MM.1S (cell line): ENCODE measurements at regions not wholly inside any gene's neighbourhood (a gene's known extent, or its start where the extent isn't known, plus 50 kb on each side); places are given as distances from the start of the nearest gene placed in this dataset.
A peak's percentile ranks its signal among the peaks of the same experiment; 100 is the strongest.

Experiments
- DNase-seq: peaks from one replicate; pipeline ENCODE4 v3.0.0-alpha.2; 2015
- H2AFZ ChIP-seq: fragments of 300-600 bp; sonication (generic); 2 replicates; pipeline ENCODE4 v1.6.0; 2016; ENCODE audit warnings: antibody characterized with exemption, low read length
- H3F3A ChIP-seq: fragments of 300-600 bp; sonication (generic); 2 replicates; pipeline ENCODE4 v1.6.1; 2016; ENCODE audit warnings: mild to moderate bottlenecking, antibody characterized with exemption, low read length, moderate library complexity, mixed read lengths; ENCODE audit not compliant: insufficient read depth
- H3K27ac ChIP-seq: fragments of 300-600 bp; sonication (generic); 2 replicates; pipeline ENCODE4 v1.5.1; 2016; ENCODE audit warnings: mild to moderate bottlenecking, low read length
- H3K27me3 ChIP-seq: fragments of 300-600 bp; sonication (generic); replicated peaks from 2 replicates; pipeline ENCODE4 v1.6.0; 2016; ENCODE audit warnings: low read length; ENCODE audit not compliant: insufficient read depth
- H3K36me3 ChIP-seq: fragments of 300-600 bp; sonication (generic); replicated peaks from 2 replicates; pipeline ENCODE4 v1.6.1; 2016; ENCODE audit warnings: mild to moderate bottlenecking, low read length, mixed read lengths; ENCODE audit not compliant: insufficient read depth
- H3K4me1 ChIP-seq: fragments of 300-600 bp; sonication (generic); 2 replicates; pipeline ENCODE4 v1.6.1; 2016; ENCODE audit warnings: low read length, mixed read lengths
- H3K4me2 ChIP-seq: fragments of 300-600 bp; sonication (generic); 2 replicates; pipeline ENCODE4 v1.6.0; 2016; ENCODE audit warnings: low read depth, low read length
- H3K4me3 ChIP-seq: fragments of 300-600 bp; sonication (generic); 2 replicates; pipeline ENCODE4 v1.5.1; 2016; ENCODE audit warnings: low read length, mixed read lengths
- H3K79me2 ChIP-seq: fragments of 300-600 bp; sonication (generic); 2 replicates; pipeline ENCODE4 v1.6.1; 2016; ENCODE audit warnings: mixed run types, low read length, mixed read lengths
- H3K9ac ChIP-seq: fragments of 300-600 bp; sonication (generic); 2 replicates; pipeline ENCODE4 v1.6.1; 2016; ENCODE audit warnings: low read length, mixed read lengths
- H3K9me2 ChIP-seq: fragments of 300-600 bp; sonication (generic); replicated peaks from 2 replicates; pipeline ENCODE4 v1.6.1; 2016; ENCODE audit warnings: mild to moderate bottlenecking, low read length, mixed read lengths; ENCODE audit not compliant: insufficient read depth
- H3K9me3 ChIP-seq: fragments of 300-600 bp; sonication (generic); replicated peaks from 2 replicates; pipeline ENCODE4 v1.6.1; 2016; ENCODE audit warnings: mild to moderate bottlenecking, low read length, mixed read lengths; ENCODE audit not compliant: insufficient read depth
- H4K20me1 ChIP-seq: fragments of 300-600 bp; sonication (generic); 2 replicates; pipeline ENCODE4 v1.6.1; 2016; ENCODE audit warnings: mild to moderate bottlenecking, low read length, moderate library complexity, mixed read lengths; ENCODE audit not compliant: insufficient read depth
- EZH2 ChIP-seq: fragments of 300-600 bp; sonication (generic); optimal IDR thresholded peaks from 2 replicates; pipeline ENCODE3; 2017; ENCODE audit warnings: low read depth, mild to moderate bottlenecking, antibody characterized with exemption, low read length, mixed read lengths
- EZH2phosphoT487 ChIP-seq: fragments of 300-600 bp; sonication (generic); IDR thresholded peaks from 2 replicates; pipeline ENCODE4 v1.6.1; 2018; ENCODE audit warnings: antibody characterized with exemption, low read length
- TF ChIP-seq, protein P1 (sequence below): fragments of 300-600 bp; sonication (generic); IDR thresholded peaks from 2 replicates; pipeline ENCODE4 v1.5.1; 2016; ENCODE audit warnings: antibody characterized with exemption, low read length, mixed read lengths

DNA sequence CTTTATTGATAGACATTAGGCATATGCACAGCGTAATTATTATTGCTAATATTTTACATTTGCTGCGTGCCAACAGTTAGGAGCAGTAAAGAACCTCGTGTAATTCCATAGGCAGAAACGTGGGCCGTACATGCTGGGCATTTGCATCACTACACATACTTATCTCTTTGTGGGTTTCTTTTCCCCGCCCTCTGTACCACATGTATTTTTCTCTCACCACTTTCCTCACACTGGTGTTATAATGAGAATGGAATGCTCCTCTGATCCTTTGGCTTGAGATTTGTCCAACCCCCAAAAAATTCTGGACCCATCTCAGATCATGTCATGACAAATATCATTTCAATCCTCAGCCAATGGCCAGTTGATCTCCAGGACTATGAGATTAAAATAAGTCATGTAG lies 1952.6 kb upstream of the WWC1 start:
- H3K79me2 ChIP-seq, result no peaks in the 10 kb centered on the region
- no peaks in the 10 kb centered on the region for H3F3A ChIP-seq
- H3K27me3 ChIP-seq, result no peaks in the 10 kb centered on the region
- no peak overlapping the region for H2AFZ ChIP-seq
- H3K27ac ChIP-seq, result no peak overlapping the region
- H3K4me2 ChIP-seq, result no peak overlapping the region
- H3K4me3 ChIP-seq, result no peak overlapping the region
- no peaks in the 10 kb centered on the region for H3K36me3 ChIP-seq
- no peaks in the 10 kb centered on the region for H3K9me3 ChIP-seq
- H3K4me1 ChIP-seq, result no peaks in the 10 kb centered on the region
- H3K9ac ChIP-seq, result no peak overlapping the region
- TF ChIP-seq, protein P1, sequence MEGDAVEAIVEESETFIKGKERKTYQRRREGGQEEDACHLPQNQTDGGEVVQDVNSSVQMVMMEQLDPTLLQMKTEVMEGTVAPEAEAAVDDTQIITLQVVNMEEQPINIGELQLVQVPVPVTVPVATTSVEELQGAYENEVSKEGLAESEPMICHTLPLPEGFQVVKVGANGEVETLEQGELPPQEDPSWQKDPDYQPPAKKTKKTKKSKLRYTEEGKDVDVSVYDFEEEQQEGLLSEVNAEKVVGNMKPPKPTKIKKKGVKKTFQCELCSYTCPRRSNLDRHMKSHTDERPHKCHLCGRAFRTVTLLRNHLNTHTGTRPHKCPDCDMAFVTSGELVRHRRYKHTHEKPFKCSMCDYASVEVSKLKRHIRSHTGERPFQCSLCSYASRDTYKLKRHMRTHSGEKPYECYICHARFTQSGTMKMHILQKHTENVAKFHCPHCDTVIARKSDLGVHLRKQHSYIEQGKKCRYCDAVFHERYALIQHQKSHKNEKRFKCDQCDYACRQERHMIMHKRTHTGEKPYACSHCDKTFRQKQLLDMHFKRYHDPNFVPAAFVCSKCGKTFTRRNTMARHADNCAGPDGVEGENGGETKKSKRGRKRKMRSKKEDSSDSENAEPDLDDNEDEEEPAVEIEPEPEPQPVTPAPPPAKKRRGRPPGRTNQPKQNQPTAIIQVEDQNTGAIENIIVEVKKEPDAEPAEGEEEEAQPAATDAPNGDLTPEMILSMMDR, result no peak
- DNase-seq, result no peak
- no peaks in the 10 kb centered on the region for H4K20me1 ChIP-seq
- H3K9me2 ChIP-seq, result no peaks in the 10 kb centered on the region

DNA sequence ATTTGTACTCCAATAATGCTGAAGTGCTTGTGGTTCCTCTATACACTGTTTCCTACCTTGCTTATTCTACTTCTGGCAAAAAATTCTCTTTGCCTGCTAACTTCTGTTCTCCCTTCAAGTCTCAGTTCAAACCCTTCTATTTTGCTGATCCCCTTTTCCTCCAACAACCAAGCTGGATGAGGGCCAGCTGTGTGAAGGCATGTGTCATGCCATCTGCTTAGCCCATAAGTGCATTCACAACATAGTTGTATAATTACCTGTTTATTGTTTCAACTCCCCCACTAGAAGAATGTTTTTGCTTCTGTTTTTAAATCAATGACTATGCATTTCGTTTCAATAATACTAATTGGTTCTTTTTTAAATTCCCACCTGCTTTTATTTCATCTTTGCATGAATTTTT lies 1951.4 kb upstream of the WWC1 start:
- Histone ChIP-seq H3K9ac (no peak overlapping the region), H4K20me1 (no peaks in the 10 kb centered on the region), H3F3A (no peaks in the 10 kb centered on the region), H3K27ac (no peak overlapping the region), H3K9me2 (no peaks in the 10 kb centered on the region), H2AFZ (no peak overlapping the region), H3K36me3 (no peaks in the 10 kb centered on the region), H3K27me3 (no peaks in the 10 kb centered on the region), H3K4me3 (no peak overlapping the region), H3K9me3 (no peaks in the 10 kb centered on the region), H3K79me2 (no peaks in the 10 kb centered on the region), H3K4me1 (no peaks in the 10 kb centered on the region), H3K4me2 (no peak overlapping the region)
- TF ChIP-seq EZH2, result no peak
- TF ChIP-seq, protein P1, result no peak
- TF ChIP-seq EZH2phosphoT487, result no peak
- no peak for DNase-seq

DNA sequence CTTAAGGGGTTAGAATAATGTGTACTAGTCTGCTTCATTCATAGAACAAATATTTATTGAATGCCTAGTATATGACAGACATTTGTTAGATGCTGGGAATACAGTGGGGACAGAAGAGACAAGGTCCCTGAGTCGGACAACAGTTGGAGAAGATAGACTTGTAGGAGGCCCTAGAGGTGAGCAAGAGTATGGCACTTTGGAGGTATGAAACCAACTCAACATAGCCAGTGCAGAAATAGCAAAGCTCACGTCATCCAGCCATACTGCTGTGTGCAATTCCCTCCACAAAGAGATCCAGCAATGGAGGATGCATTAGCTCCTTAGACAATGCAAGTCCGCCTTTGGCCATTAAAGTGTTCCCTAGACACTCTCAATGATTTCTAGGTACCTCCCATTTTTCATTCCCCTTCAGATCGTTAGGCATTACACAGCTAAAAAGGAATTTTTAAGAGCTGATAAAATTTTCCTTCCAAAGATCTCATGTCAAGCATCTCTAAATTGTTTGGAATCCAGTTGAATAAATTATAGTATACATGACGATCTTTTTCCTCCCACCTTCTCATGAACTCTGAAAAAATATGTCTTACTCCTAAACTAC lies 1949.6 kb upstream of the WWC1 start:
- DNase-seq, result no peak
- no peak overlapping the region for H3K4me2 ChIP-seq

More for the DNA sequence above, 1949.6 kb upstream of the WWC1 start:
- no peak overlapping the region for H3K9ac ChIP-seq
- H3K27me3 ChIP-seq, result no peaks in the 10 kb centered on the region
- no peak for TF ChIP-seq EZH2phosphoT487
- TF ChIP-seq, protein P1, result peak; percentile 19
- H3K4me1 ChIP-seq, result no peaks in the 10 kb centered on the region
- no peaks in the 10 kb centered on the region for H3K79me2 ChIP-seq
- H3K9me2 ChIP-seq, result no peaks in the 10 kb centered on the region
- H3K27ac ChIP-seq, result no peak overlapping the region
- no peaks in the 10 kb centered on the region for H4K20me1 ChIP-seq
- H3K4me3 ChIP-seq, result no peak overlapping the region
- H3F3A ChIP-seq, result no peaks in the 10 kb centered on the region
- no peak overlapping the region for H2AFZ ChIP-seq
- no peaks in the 10 kb centered on the region for H3K9me3 ChIP-seq
- no peaks in the 10 kb centered on the region for H3K36me3 ChIP-seq
